GM12892 (cell line): ENCODE measurements at regions not wholly inside any gene's neighbourhood (a gene's known extent, or its start where the extent isn't known, plus 50 kb on each side); places are given as distances from the start of the nearest gene placed in this dataset.

Experiments
- POLR2A ChIP-seq: IDR thresholded peaks from 2 replicates; pipeline ENCODE4 v1.6.1; 2011; ENCODE audit warnings: low read depth, low read length, control low read depth
- POLR2AphosphoS5 ChIP-seq: IDR thresholded peaks from 2 replicates; pipeline ENCODE4 v1.6.1; 2011; ENCODE audit warnings: low read depth, low read length, control low read depth
- TAF1 ChIP-seq: IDR thresholded peaks from 2 replicates; pipeline ENCODE4 v1.6.1; 2011; ENCODE audit warnings: low read depth, mild to moderate bottlenecking, control low read depth, low read length, borderline replicate concordance

DNA sequence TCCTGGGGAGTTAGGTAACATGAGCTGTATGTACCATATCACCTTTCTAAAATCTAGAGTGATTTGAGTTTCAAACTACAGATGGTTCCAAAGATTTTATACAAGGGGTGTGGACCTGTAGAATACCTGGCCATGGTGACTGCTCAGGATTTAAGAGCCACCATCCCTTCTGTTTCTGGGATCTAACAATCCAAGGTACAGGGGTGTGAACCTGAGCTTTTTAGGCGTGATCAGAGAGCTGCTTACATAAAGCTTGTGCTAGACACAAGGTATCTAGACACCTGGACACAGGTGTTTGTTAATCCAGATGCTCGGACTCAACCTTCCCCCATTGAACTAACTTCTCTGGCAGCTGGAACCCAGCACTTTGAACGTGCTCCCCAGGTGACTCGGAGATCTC, 516.4 kb downstream of the RPS24 start:
- TF ChIP-seq POLR2AphosphoS5 (no peak), POLR2A (no peak), TAF1 (no peak)
